ENCODE measurements at regions not wholly inside any gene's neighbourhood (a gene's known extent, or its start where the extent isn't known, plus 50 kb on each side); places are given as distances from the start of the nearest gene placed in this dataset.

- TF ChIP-seq CTCF (conservative IDR thresholded peaks at IDR 0.05; ENCODE audit: low read length): no peak
- no peak overlapping the region for H3K4me3 ChIP-seq (ENCODE audit: low read length)
- DNase-seq (ENCODE audit: low read depth): no peak
Measured at GRCh38 chr4:89482926-89483595, 175.5 kb upstream of the GPRIN3 start.

GRCh38 chr4:89482251-89482650, 174.7 kb upstream of the GPRIN3 start:
- no peak overlapping the region for H3K4me3 ChIP-seq (ENCODE audit: low read length)
- TF ChIP-seq CTCF (conservative IDR thresholded peaks at IDR 0.05; ENCODE audit: low read length): no peak
- DNase-seq (ENCODE audit: low read depth): peak; percentile 22

- DNase-seq (ENCODE audit: low read depth): peak; percentile 90
- no peak for TF ChIP-seq CTCF (conservative IDR thresholded peaks at IDR 0.05; ENCODE audit: low read length)
- peak overlapping the region; percentile 23 for H3K4me3 ChIP-seq (ENCODE audit: low read length)
Measured at GRCh38 chr4:89469930-89470375, 162.4 kb upstream of the GPRIN3 start.

GRCh38 chr4:89469516-89469915, 161.9 kb upstream of the GPRIN3 start:
- DNase-seq (ENCODE audit: low read depth): no peak
- TF ChIP-seq CTCF (conservative IDR thresholded peaks at IDR 0.05; ENCODE audit: low read length): no peak
- peak overlapping the region; percentile 23; the same call in 1 of the 2 replicates for H3K4me3 ChIP-seq (ENCODE audit: low read length)

GRCh38 chr4:89468602-89469001, 161.0 kb upstream of the GPRIN3 start:
- no peak overlapping the region for H3K4me3 ChIP-seq (ENCODE audit: low read length)
- no peak for DNase-seq (ENCODE audit: low read depth)
- no peak for TF ChIP-seq CTCF (conservative IDR thresholded peaks at IDR 0.05; ENCODE audit: low read length)

- TF ChIP-seq CTCF (conservative IDR thresholded peaks at IDR 0.05; ENCODE audit: low read length): no peak
- no peak for DNase-seq (ENCODE audit: low read depth)
Measured at GRCh38 chr4:89463341-89463740, 155.7 kb upstream of the GPRIN3 start.

GRCh38 chr4:89447543-89447942, 139.9 kb upstream of the GPRIN3 start:
- no peak for DNase-seq (ENCODE audit: low read depth)
- TF ChIP-seq CTCF (conservative IDR thresholded peaks at IDR 0.05; ENCODE audit: low read length): no peak
- no peak overlapping the region for H3K4me3 ChIP-seq (ENCODE audit: low read length)

More at GRCh38 chr4:89463341-89463740, 155.7 kb upstream of the GPRIN3 start:
- no peak overlapping the region for H3K4me3 ChIP-seq (ENCODE audit: low read length)

Measured in AG10803 (cell line).